K562 (cell line): ENCODE measurements at regions not wholly inside any gene's neighbourhood (a gene's known extent, or its start where the extent isn't known, plus 50 kb on each side); places are given as distances from the start of the nearest gene placed in this dataset.

Source experiments
- ATAC-seq: fragments of 200-7000 bp; cut with Tn5 transposase; 3 replicates; pipeline ENCODE4 v1.9.1; 2020; ENCODE audit warnings: moderate library complexity
- BruUV-seq: library from RNA; stranded (reverse); fragments of 400-500 nt; replicated peaks from 2 replicates; lab custom pipeline; 2021; lab: Mats Ljungman, UMichigan
- CTCF ChIA-PET: fragments of 300-600 bp; formaldehyde crosslinking; extraction: SDS; loops from one replicate; lab custom pipeline; 2021; ENCODE audit warnings: low intra/inter-chr PET ratio; lab: Yijun Ruan, JAX
- POLR2A ChIA-PET: fragments of 300-600, 350-650 bp; sonication (Branson Sonifier 250); formaldehyde crosslinking; extraction: SDS; loops from one replicate; lab custom pipeline; 2021; ENCODE audit warnings: antibody characterized with exemption, inconsistent platforms; lab: Yijun Ruan, JAX
- DNase-seq, 4 experiments: peaks; one replicate each; pipeline versions ENCODE4 v3.0.0 to v3.0.0-alpha.2; 2011 to 2018; ENCODE audit warnings: low spot score in 3 of 4, mixed read lengths in 3 of 4; ENCODE audit errors: extremely low read depth in 1 of 4
- FAIRE-seq: peaks from 2 replicates; lab custom pipeline; 2011; peaks lifted over from hg19 to GRCh38; lab: Jason Lieb, UNC
- H2AFZ ChIP-seq: 2 replicates; pipeline ENCODE4 v1.6.0; 2011; ENCODE audit warnings: low read depth, low read length, control low read depth, inconsistent platforms
- H3K27ac ChIP-seq: fragments of 200-600 bp; 3 replicates; pipeline ENCODE4 v1.8.0; 2011; ENCODE audit warnings: low read depth, mild to moderate bottlenecking, control low read depth, inconsistent platforms, low read length, moderate library complexity, mixed read lengths; ENCODE audit errors: extremely low read depth
- H3K27me3 ChIP-seq, 2 experiments: fragments of 300-600 bp in 1 of 2; 2 replicates in 1 of 2; 3 replicates in 1 of 2; pipeline versions ENCODE4 v1.6.0 to v1.8.0; 2011; ENCODE audit warnings: inconsistent platforms in 2 of 2, low read length in 2 of 2, mild to moderate bottlenecking in 1 of 2, mixed read lengths in 1 of 2, moderate library complexity in 1 of 2; ENCODE audit not compliant: control insufficient read depth in 2 of 2, insufficient read depth in 2 of 2
- H3K36me3 ChIP-seq: fragments of 300-600 bp; 3 replicates; pipeline ENCODE4 v1.8.0; 2011; ENCODE audit warnings: mild to moderate bottlenecking, low read length, inconsistent platforms; ENCODE audit not compliant: control insufficient read depth, insufficient read depth
- H3K4me1 ChIP-seq, 2 experiments: fragments of 200-600 bp in 1 of 2; replicated peaks in 1 of 2; 2 replicates in 1 of 2; 3 replicates in 1 of 2; pipeline versions ENCODE4 v1.5.1 to v1.8.0; 2011; ENCODE audit warnings: inconsistent platforms in 2 of 2, low read length in 2 of 2, mild to moderate bottlenecking in 1 of 2, mixed read lengths in 1 of 2, moderate library complexity in 1 of 2; ENCODE audit not compliant: control insufficient read depth in 2 of 2, insufficient read depth in 2 of 2
- H3K4me2 ChIP-seq: 2 replicates; pipeline ENCODE4 v1.6.1; 2011; ENCODE audit warnings: low read length, control low read depth, inconsistent platforms, mixed read lengths; ENCODE audit not compliant: insufficient read depth
- H3K4me3 ChIP-seq: fragments of 200-600 bp; sonication (generic), shearing (Covaris generic); 2 replicates; pipeline ENCODE4 v1.5.1; 2016; ENCODE audit warnings: control low read depth, inconsistent platforms
- H3K79me2 ChIP-seq: fragments of 200-600 bp; 3 replicates; pipeline ENCODE4 v1.8.0; 2011; ENCODE audit warnings: low read length, inconsistent platforms; ENCODE audit not compliant: control insufficient read depth, insufficient read depth
- H3K9ac ChIP-seq, 2 experiments: 2 replicates each; pipeline versions ENCODE4 v1.6.0 to v1.6.1; 2011; ENCODE audit warnings: low read depth in 2 of 2, low read length in 2 of 2, control low read depth in 1 of 2, inconsistent platforms in 1 of 2, mild to moderate bottlenecking in 1 of 2, mixed read lengths in 1 of 2; ENCODE audit not compliant: insufficient read depth in 1 of 2
- H3K9me1 ChIP-seq: one replicate; pipeline ENCODE4 v1.6.0; 2011; ENCODE audit warnings: inconsistent platforms, mild to moderate bottlenecking, low read length, moderate library complexity; ENCODE audit not compliant: control insufficient read depth, insufficient read depth
- H3K9me3 ChIP-seq: replicated peaks from 2 replicates; pipeline ENCODE4 v1.5.1; 2011; ENCODE audit warnings: low read depth, low read length, inconsistent platforms; ENCODE audit not compliant: control insufficient read depth, insufficient read depth
- H4K20me1 ChIP-seq: replicated peaks from 2 replicates; pipeline ENCODE4 v1.6.1; 2011; ENCODE audit warnings: low read length, inconsistent platforms, mixed read lengths; ENCODE audit not compliant: control insufficient read depth, insufficient read depth
- ESRRA ChIP-seq: fragments of 450-650 bp; IDR thresholded peaks from 2 replicates; pipeline ENCODE4 v1.6.1; 2014; ENCODE audit warnings: low read depth, mild to moderate bottlenecking, moderate library complexity, borderline replicate concordance
- JUNB ChIP-seq: fragments of 450-650 bp; formaldehyde crosslinking; conservative IDR thresholded peaks from 2 replicates; pipeline ENCODE4 v1.4.0; 2020; ENCODE audit warnings: mild to moderate bottlenecking
- NCOA4 ChIP-seq: fragments of 450-650 bp; IDR thresholded peaks from 2 replicates; pipeline ENCODE4 v1.6.1; 2018; ENCODE audit warnings: mild to moderate bottlenecking; ENCODE audit not compliant: partially characterized antibody
- ZNF224 ChIP-seq: sonication (generic); formaldehyde crosslinking; IDR thresholded peaks from 2 replicates; pipeline ENCODE4 v1.8.0; 2022; ENCODE audit warnings: mild to moderate bottlenecking, missing genetic modification reagents
- ZNF77 ChIP-seq: fragments of 250-450 bp; sonication (Bioruptor Pico); IDR thresholded peaks from 2 replicates; pipeline ENCODE4 v1.5.0; 2020
- ZSCAN29 ChIP-seq: fragments of 450-650 bp; IDR thresholded peaks from 2 replicates; pipeline ENCODE4 v1.6.1; 2017
- WGBS: fragments of 100-300 bp; shearing (Covaris generic); methylation state at CpG from one replicate; pipeline ENCODE4 v1.1.6; 2016; ENCODE audit warnings: low coverage, mixed read lengths; ENCODE audit not compliant: insufficient coverage; ENCODE audit errors: missing lambda C conversion rate; 5-methylcytosine and 5-hydroxymethylcytosine counted together
- in situ Hi-C: fragments of 300-500 bp; cut with MboI; formaldehyde crosslinking; loops from 4 replicates; pipeline ENCODE4 v1.15.0; 2018; ENCODE audit warnings: inconsistent platforms, mixed read lengths
- intact Hi-C: fragments of 100-400 bp; cut with micrococcal nuclease; formaldehyde crosslinking; loops from 2 replicates; pipeline ENCODE4 v1.14.2; 2022
- TF ChIP-seq, protein P1 (sequence below): IDR thresholded peaks from 2 replicates; pipeline ENCODE4 v1.6.1; 2016; ENCODE audit warnings: missing genetic modification characterization, missing compliant biosample characterization
- TF ChIP-seq, protein P2 (sequence below): fragments of 150-350 bp; IDR thresholded peaks from 2 replicates; pipeline ENCODE4 v1.6.1; 2014; ENCODE audit warnings: low read depth, mild to moderate bottlenecking, low read length, borderline replicate concordance

DNA sequence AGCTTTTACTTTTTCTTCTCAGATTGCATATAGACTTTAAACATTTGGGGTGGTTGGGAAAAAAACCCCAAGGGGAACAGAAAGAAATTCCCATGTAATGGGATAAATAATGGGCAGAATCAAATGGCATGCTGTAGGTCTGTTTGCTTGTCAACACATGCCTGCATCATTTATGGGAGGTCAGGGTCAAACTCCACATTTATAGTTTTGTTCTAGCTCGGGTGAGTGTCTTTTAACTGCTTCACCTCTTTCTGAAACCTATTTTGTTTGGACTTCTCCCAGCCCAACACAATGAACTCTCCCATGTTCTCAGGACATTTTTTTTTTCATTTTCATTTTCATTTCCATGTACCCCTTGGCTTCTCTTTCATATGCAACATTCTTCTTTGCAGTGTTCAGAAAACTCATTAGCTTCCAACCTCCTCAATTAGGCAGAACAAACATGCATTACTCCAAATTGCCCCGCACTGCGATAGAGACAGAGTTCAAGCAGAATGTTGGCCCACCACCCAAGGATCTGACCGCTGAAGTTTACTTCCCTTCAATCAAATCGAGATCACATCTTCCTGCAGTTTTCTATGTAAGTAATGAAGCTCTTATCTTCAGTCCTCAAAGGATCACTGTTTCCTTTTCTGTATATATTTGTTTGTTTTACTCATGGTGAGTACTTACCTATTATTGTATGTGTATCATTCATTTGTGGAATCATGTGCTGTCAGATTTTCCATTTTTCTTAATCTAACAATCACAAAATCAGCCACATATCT lies 354.6 kb downstream of the ZSWIM6 start:
- H2AFZ ChIP-seq: no peak overlapping the region
- no peak overlapping the region for H3K27ac ChIP-seq
- WGBS: 2% methylated on average over 5 of the region's 5 CpGs
- no peaks in the 10 kb centered on the region for H3K27me3 ChIP-seq
- no peak overlapping the region for H3K9ac ChIP-seq
- H3K9me3 ChIP-seq: no peaks in the 10 kb centered on the region
- in situ Hi-C loops (no loop called here), intact Hi-C loops (no loop called here)
- no peaks in the 10 kb centered on the region for H3K79me2 ChIP-seq
- no peaks in the 10 kb centered on the region for H3K36me3 ChIP-seq
- FAIRE-seq: no peak
- no peak for TF ChIP-seq ZNF77 (CRISPR knock-in tag)
- TF ChIP-seq, protein P1, sequence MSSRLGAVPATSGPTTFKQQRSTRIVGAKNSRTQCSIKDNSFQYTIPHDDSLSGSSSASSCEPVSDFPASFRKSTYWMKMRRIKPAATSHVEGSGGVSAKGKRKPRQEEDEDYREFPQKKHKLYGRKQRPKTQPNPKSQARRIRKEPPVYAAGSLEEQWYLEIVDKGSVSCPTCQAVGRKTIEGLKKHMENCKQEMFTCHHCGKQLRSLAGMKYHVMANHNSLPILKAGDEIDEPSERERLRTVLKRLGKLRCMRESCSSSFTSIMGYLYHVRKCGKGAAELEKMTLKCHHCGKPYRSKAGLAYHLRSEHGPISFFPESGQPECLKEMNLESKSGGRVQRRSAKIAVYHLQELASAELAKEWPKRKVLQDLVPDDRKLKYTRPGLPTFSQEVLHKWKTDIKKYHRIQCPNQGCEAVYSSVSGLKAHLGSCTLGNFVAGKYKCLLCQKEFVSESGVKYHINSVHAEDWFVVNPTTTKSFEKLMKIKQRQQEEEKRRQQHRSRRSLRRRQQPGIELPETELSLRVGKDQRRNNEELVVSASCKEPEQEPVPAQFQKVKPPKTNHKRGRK (tag): no peak
- DNase-seq: no peak
- no TSS peak for BruUV-seq
- H3K4me1 ChIP-seq: no peaks in the 10 kb centered on the region
- no peaks in the 10 kb centered on the region for H3K9me1 ChIP-seq
- no peaks in the 10 kb centered on the region for H4K20me1 ChIP-seq
- ATAC-seq: no peak
- POLR2A ChIA-PET: no interaction called here
- H3K4me2 ChIP-seq: no peak overlapping the region
- CTCF ChIA-PET: no interaction called here
- no peak overlapping the region for H3K4me3 ChIP-seq

DNA sequence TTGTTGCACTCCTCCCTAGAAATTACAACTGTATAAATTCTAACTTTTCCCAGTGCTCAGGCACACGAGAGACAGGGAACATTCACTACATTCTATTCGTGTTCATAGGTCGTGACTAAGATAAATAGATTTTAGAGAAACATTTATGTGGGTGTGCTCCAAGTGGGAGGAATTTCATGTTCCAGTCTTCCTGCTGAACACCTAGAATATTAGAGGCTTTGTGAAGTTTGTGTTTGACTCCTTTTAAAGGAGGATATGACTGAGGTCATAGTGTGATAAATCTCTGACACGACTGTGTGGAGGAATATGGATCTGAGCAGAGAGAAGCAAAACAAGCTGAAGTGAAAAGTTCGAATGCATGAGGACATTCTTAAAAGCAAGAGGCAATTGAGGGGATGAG lies 355.3 kb downstream of the ZSWIM6 start:
- Histone ChIP-seq H3K4me3 (no peak overlapping the region), H3K27ac (no peak overlapping the region), H3K27me3 (no peaks in the 10 kb centered on the region), H3K9me1 (no peaks in the 10 kb centered on the region), H3K9ac (no peak overlapping the region), H4K20me1 (no peaks in the 10 kb centered on the region), H3K9me3 (no peaks in the 10 kb centered on the region), H3K36me3 (no peaks in the 10 kb centered on the region), H3K4me2 (no peak overlapping the region), H3K79me2 (no peaks in the 10 kb centered on the region), H2AFZ (no peak overlapping the region), H3K4me1 (no peaks in the 10 kb centered on the region)
- POLR2A ChIA-PET: no interaction called here
- in situ Hi-C loops (no loop called here), intact Hi-C loops (no loop called here)
- no peak for ATAC-seq
- 0% methylated on average over 5 of the region's 5 CpGs for WGBS
- CTCF ChIA-PET: no interaction called here
- no peak for DNase-seq
- no peak for FAIRE-seq
- no peak for TF ChIP-seq ESRRA
- TF ChIP-seq JUNB (CRISPR knock-in tag): no peak
- TF ChIP-seq NCOA4: no peak
- no peak for TF ChIP-seq ZSCAN29
- TF ChIP-seq ZNF224 (CRISPR knock-in tag): no peak
- TF ChIP-seq, protein P2, sequence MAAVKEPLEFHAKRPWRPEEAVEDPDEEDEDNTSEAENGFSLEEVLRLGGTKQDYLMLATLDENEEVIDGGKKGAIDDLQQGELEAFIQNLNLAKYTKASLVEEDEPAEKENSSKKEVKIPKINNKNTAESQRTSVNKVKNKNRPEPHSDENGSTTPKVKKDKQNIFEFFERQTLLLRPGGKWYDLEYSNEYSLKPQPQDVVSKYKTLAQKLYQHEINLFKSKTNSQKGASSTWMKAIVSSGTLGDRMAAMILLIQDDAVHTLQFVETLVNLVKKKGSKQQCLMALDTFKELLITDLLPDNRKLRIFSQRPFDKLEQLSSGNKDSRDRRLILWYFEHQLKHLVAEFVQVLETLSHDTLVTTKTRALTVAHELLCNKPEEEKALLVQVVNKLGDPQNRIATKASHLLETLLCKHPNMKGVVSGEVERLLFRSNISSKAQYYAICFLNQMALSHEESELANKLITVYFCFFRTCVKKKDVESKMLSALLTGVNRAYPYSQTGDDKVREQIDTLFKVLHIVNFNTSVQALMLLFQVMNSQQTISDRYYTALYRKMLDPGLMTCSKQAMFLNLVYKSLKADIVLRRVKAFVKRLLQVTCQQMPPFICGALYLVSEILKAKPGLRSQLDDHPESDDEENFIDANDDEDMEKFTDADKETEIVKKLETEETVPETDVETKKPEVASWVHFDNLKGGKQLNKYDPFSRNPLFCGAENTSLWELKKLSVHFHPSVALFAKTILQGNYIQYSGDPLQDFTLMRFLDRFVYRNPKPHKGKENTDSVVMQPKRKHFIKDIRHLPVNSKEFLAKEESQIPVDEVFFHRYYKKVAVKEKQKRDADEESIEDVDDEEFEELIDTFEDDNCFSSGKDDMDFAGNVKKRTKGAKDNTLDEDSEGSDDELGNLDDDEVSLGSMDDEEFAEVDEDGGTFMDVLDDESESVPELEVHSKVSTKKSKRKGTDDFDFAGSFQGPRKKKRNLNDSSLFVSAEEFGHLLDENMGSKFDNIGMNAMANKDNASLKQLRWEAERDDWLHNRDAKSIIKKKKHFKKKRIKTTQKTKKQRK: no peak
- no TSS peak for BruUV-seq
